GM12878 (cell line): ENCODE measurements at regions not wholly inside any gene's neighbourhood (a gene's known extent, or its start where the extent isn't known, plus 50 kb on each side); places are given as distances from the start of the nearest gene placed in this dataset.

Source experiments
- ATAC-seq: fragments of 200-7000 bp; cut with Tn5 transposase; 3 replicates; pipeline ENCODE4 v1.9.1; 2020; ENCODE audit warnings: mild to moderate bottlenecking, moderate library complexity
- BruUV-seq: library from RNA; stranded (reverse); fragments of 400-500 nt; replicated peaks from 2 replicates; lab custom pipeline; 2021; lab: Mats Ljungman, UMichigan
- CTCF ChIA-PET: fragments of 300-600 bp; sonication (Branson Sonifier 250); formaldehyde crosslinking; extraction: SDS; loops from one replicate; lab custom pipeline; 2021; ENCODE audit warnings: inconsistent platforms; lab: Yijun Ruan, JAX
- POLR2A ChIA-PET: fragments of 350-600 bp; formaldehyde crosslinking; extraction: SDS; loops from one replicate; lab custom pipeline; 2021; ENCODE audit warnings: inconsistent platforms; lab: Charles Lee
- RAD21 ChIA-PET: fragments of 300-600 bp; sonication (Branson Sonifier 250); formaldehyde crosslinking; loops from one replicate; lab custom pipeline; 2023; ENCODE audit warnings: antibody characterized with exemption; ENCODE audit not compliant: unreplicated experiment; lab: Charles Lee
- SMC1A ChIA-PET: fragments of 300-600 bp; sonication (Branson Sonifier 250); formaldehyde crosslinking; loops from one replicate; lab custom pipeline; 2023; ENCODE audit not compliant: unreplicated experiment, uncharacterized antibody; lab: Charles Lee
- DNase-seq: peaks from one replicate; pipeline ENCODE4 v3.0.0-alpha.2; 2011; ENCODE audit warnings: low read depth, low spot score
- FAIRE-seq: peaks from 3 replicates; lab custom pipeline; 2011; peaks lifted over from hg19 to GRCh38; lab: Jason Lieb, UNC
- H2AFZ ChIP-seq: 2 replicates; pipeline ENCODE4 v1.6.0; 2011; ENCODE audit warnings: low read depth, low read length, control low read depth; ENCODE audit not compliant: control insufficient read depth
- H3K27ac ChIP-seq: 2 replicates; pipeline ENCODE4 v1.5.1; 2011; ENCODE audit warnings: control low read depth; ENCODE audit not compliant: control insufficient read depth, insufficient read depth
- H3K27me3 ChIP-seq, 2 experiments: replicated peaks in 1 of 2; 2 replicates each; pipeline versions ENCODE4 v1.6.0 to v1.6.1; 2011; ENCODE audit warnings: low read length in 1 of 2; ENCODE audit not compliant: control insufficient read depth in 2 of 2, insufficient read depth in 2 of 2
- H3K36me3 ChIP-seq, 2 experiments: 2 replicates each; pipeline ENCODE4 v1.5.1; 2011; ENCODE audit warnings: low read length in 1 of 2; ENCODE audit not compliant: control insufficient read depth in 2 of 2, insufficient read depth in 2 of 2
- H3K4me1 ChIP-seq: 2 replicates; pipeline ENCODE4 v1.6.1; 2011; ENCODE audit warnings: mild to moderate bottlenecking, low read length, moderate library complexity, mixed read lengths; ENCODE audit not compliant: control insufficient read depth, insufficient read depth
- H3K4me2 ChIP-seq: 2 replicates; pipeline ENCODE4 v1.6.0; 2011; ENCODE audit warnings: control low read depth; ENCODE audit not compliant: control insufficient read depth, insufficient read depth
- H3K4me3 ChIP-seq: fragments of 200-600 bp; sonication (generic); 2 replicates; pipeline ENCODE4 v1.5.1; 2016
- H3K79me2 ChIP-seq: 2 replicates; pipeline ENCODE4 v1.6.0; 2011; ENCODE audit warnings: low read length; ENCODE audit not compliant: control insufficient read depth, insufficient read depth
- H3K9ac ChIP-seq: 2 replicates; pipeline ENCODE4 v1.8.0; 2011; ENCODE audit warnings: low read length, control low read depth, mixed read lengths; ENCODE audit not compliant: control insufficient read depth, insufficient read depth
- H3K9me3 ChIP-seq: replicated peaks from 3 replicates; pipeline ENCODE4 v1.5.1; 2011; ENCODE audit warnings: mild to moderate bottlenecking, low read length; ENCODE audit not compliant: control insufficient read depth, insufficient read depth
- H4K20me1 ChIP-seq: 2 replicates; pipeline ENCODE4 v1.6.0; 2011; ENCODE audit not compliant: control insufficient read depth, insufficient read depth
- CBFB ChIP-seq: IDR thresholded peaks from 2 replicates; pipeline ENCODE4 v1.6.1; 2016; ENCODE audit warnings: antibody characterized with exemption, low read depth
- CREB1 ChIP-seq: IDR thresholded peaks from 2 replicates; pipeline ENCODE4 v1.6.1; 2012; ENCODE audit warnings: low read depth, mild to moderate bottlenecking, inconsistent platforms
- POLR2A ChIP-seq: IDR thresholded peaks from 2 replicates; pipeline ENCODE4 v1.6.1; 2011; ENCODE audit warnings: low read depth, mild to moderate bottlenecking, low read length
- POU2F2 ChIP-seq: IDR thresholded peaks from 3 replicates; pipeline ENCODE4 v1.6.1; 2011; ENCODE audit warnings: low read depth, mild to moderate bottlenecking, low read length, borderline replicate concordance
- RBBP5 ChIP-seq: fragments of 200-600 bp; sonication (generic); conservative IDR thresholded peaks from 2 replicates; pipeline ENCODE4 v1.6.1; 2016
- SIX5 ChIP-seq: IDR thresholded peaks from 2 replicates; pipeline ENCODE4 v1.6.1; 2011; ENCODE audit warnings: mild to moderate bottlenecking, low read depth, low read length, moderate library complexity; ENCODE audit not compliant: severe bottlenecking
- SMARCA5 ChIP-seq: fragments of 450-650 bp; IDR thresholded peaks from 2 replicates; pipeline ENCODE4 v1.6.1; 2017; ENCODE audit warnings: mild to moderate bottlenecking
- SUZ12 ChIP-seq: fragments of 200-600 bp; sonication (generic); IDR thresholded peaks from one replicate; pipeline ENCODE4 v1.6.1; 2018; ENCODE audit warnings: antibody characterized with exemption, mild to moderate bottlenecking; ENCODE audit not compliant: unreplicated experiment
- TCF12 ChIP-seq: IDR thresholded peaks from 2 replicates; pipeline ENCODE4 v1.6.1; 2011; ENCODE audit warnings: low read depth, mild to moderate bottlenecking, low read length
- WGBS: methylation state at CpG from one replicate; pipeline ENCODE4 v1.1.6; 2016; ENCODE audit warnings: low lambda C conversion rate; ENCODE audit not compliant: insufficient replicate concordance, insufficient coverage; ENCODE audit errors: missing lambda C conversion rate; 5-methylcytosine and 5-hydroxymethylcytosine counted together
- in situ Hi-C: fragments of 300-500 bp; cut with MboI; formaldehyde crosslinking; loops from 9 replicates; pipeline ENCODE4 v1.14.3; 2018; ENCODE audit warnings: mixed read lengths
- intact Hi-C: fragments of 100-400 bp; cut with micrococcal nuclease; formaldehyde crosslinking; loops from one replicate; pipeline ENCODE4 v1.14.2; 2022; ENCODE audit not compliant: unreplicated experiment
- TF ChIP-seq, protein P1 (sequence below): fragments of 450-650 bp; IDR thresholded peaks from 2 replicates; pipeline ENCODE4 v1.6.1; 2016; ENCODE audit warnings: mild to moderate bottlenecking, moderate library complexity, borderline replicate concordance
- TF ChIP-seq, protein P2 (sequence below): IDR thresholded peaks from 2 replicates; pipeline ENCODE4 v1.6.1; 2011; ENCODE audit warnings: borderline replicate concordance, low read depth, mild to moderate bottlenecking, moderate library complexity, mixed read lengths, low read length; ENCODE audit not compliant: insufficient read depth; ENCODE audit errors: extremely low read length
- TF ChIP-seq, protein P3 (sequence below): fragments of 150-350 bp; IDR thresholded peaks from 2 replicates; pipeline ENCODE4 v1.6.1; 2014; ENCODE audit warnings: mild to moderate bottlenecking, low read depth, low read length
- TF ChIP-seq, protein P4 (sequence below): IDR thresholded peaks from 2 replicates; pipeline ENCODE4 v1.6.1; 2011; ENCODE audit warnings: low read depth, mild to moderate bottlenecking, low read length, moderate library complexity, borderline replicate concordance; ENCODE audit errors: extremely low read depth
- TF ChIP-seq, protein P5 (sequence below): fragments of 450-650 bp; IDR thresholded peaks from 2 replicates; pipeline ENCODE4 v1.6.1; 2017; ENCODE audit warnings: mild to moderate bottlenecking, low read depth, inconsistent platforms; ENCODE audit not compliant: poor library complexity, severe bottlenecking

DNA sequence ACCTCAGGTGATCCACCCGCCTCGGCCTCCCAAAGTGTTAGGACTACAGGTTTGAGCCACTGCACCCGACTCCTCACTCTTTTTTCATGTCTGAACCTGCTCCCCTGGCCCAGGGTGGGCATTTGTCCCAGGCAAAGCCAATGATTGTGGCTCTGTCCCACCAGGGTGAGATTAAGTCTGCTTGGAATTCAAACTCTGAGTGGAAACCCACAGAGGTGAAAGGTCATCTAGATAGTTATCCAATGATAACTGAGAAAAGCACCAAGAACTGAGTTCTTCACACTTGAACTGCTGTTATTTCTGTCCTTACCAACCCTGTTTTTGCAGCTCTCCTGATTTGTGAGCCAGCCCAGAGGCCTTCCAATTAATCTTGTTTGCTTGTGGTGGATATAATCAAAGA is 62.4 kb upstream of the ACVR1 start:
- Histone ChIP-seq H2AFZ (no peak overlapping the region), H3K79me2 (no peaks in the 10 kb centered on the region), H3K27me3 (no peaks in the 10 kb centered on the region; a peak in 2 of 4 replicates), H4K20me1 (no peaks in the 10 kb centered on the region), H3K4me1 (no peaks in the 10 kb centered on the region), H3K36me3 (no peaks in the 10 kb centered on the region), H3K4me3 (no peak overlapping the region), H3K27ac (no peak overlapping the region)
- DNase-seq (no peak), ATAC-seq (no peak), FAIRE-seq (no peak)
- POLR2A ChIA-PET = no interaction called here
- 0% methylated on average over 3 of the region's 3 CpGs for WGBS
- SMC1A ChIA-PET = no interaction called here
- in situ Hi-C loops = no loop called here
- RAD21 ChIA-PET = no interaction called here
- BruUV-seq = no TSS peak
- TF ChIP-seq POU2F2 = no peak
- no peak for TF ChIP-seq CREB1
- no peak for TF ChIP-seq SIX5
- TF ChIP-seq, protein P1, sequence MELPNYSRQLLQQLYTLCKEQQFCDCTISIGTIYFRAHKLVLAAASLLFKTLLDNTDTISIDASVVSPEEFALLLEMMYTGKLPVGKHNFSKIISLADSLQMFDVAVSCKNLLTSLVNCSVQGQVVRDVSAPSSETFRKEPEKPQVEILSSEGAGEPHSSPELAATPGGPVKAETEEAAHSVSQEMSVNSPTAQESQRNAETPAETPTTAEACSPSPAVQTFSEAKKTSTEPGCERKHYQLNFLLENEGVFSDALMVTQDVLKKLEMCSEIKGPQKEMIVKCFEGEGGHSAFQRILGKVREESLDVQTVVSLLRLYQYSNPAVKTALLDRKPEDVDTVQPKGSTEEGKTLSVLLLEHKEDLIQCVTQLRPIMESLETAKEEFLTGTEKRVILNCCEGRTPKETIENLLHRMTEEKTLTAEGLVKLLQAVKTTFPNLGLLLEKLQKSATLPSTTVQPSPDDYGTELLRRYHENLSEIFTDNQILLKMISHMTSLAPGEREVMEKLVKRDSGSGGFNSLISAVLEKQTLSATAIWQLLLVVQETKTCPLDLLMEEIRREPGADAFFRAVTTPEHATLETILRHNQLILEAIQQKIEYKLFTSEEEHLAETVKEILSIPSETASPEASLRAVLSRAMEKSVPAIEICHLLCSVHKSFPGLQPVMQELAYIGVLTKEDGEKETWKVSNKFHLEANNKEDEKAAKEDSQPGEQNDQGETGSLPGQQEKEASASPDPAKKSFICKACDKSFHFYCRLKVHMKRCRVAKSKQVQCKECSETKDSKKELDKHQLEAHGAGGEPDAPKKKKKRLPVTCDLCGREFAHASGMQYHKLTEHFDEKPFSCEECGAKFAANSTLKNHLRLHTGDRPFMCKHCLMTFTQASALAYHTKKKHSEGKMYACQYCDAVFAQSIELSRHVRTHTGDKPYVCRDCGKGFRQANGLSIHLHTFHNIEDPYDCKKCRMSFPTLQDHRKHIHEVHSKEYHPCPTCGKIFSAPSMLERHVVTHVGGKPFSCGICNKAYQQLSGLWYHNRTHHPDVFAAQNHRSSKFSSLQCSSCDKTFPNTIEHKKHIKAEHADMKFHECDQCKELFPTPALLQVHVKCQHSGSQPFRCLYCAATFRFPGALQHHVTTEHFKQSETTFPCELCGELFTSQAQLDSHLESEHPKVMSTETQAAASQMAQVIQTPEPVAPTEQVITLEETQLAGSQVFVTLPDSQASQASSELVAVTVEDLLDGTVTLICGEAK = no peak
- TF ChIP-seq RBBP5 = no peak
- TF ChIP-seq, protein P2, sequence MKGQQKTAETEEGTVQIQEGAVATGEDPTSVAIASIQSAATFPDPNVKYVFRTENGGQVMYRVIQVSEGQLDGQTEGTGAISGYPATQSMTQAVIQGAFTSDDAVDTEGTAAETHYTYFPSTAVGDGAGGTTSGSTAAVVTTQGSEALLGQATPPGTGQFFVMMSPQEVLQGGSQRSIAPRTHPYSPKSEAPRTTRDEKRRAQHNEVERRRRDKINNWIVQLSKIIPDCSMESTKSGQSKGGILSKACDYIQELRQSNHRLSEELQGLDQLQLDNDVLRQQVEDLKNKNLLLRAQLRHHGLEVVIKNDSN = no peak
- TF ChIP-seq POLR2A = no peak
- no peak for TF ChIP-seq CBFB
- no peak for TF ChIP-seq SUZ12
- TF ChIP-seq, protein P3, sequence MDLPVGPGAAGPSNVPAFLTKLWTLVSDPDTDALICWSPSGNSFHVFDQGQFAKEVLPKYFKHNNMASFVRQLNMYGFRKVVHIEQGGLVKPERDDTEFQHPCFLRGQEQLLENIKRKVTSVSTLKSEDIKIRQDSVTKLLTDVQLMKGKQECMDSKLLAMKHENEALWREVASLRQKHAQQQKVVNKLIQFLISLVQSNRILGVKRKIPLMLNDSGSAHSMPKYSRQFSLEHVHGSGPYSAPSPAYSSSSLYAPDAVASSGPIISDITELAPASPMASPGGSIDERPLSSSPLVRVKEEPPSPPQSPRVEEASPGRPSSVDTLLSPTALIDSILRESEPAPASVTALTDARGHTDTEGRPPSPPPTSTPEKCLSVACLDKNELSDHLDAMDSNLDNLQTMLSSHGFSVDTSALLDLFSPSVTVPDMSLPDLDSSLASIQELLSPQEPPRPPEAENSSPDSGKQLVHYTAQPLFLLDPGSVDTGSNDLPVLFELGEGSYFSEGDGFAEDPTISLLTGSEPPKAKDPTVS = no peak
- TF ChIP-seq, protein P4, sequence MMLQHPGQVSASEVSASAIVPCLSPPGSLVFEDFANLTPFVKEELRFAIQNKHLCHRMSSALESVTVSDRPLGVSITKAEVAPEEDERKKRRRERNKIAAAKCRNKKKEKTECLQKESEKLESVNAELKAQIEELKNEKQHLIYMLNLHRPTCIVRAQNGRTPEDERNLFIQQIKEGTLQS = no peak
- TF ChIP-seq, protein P5, sequence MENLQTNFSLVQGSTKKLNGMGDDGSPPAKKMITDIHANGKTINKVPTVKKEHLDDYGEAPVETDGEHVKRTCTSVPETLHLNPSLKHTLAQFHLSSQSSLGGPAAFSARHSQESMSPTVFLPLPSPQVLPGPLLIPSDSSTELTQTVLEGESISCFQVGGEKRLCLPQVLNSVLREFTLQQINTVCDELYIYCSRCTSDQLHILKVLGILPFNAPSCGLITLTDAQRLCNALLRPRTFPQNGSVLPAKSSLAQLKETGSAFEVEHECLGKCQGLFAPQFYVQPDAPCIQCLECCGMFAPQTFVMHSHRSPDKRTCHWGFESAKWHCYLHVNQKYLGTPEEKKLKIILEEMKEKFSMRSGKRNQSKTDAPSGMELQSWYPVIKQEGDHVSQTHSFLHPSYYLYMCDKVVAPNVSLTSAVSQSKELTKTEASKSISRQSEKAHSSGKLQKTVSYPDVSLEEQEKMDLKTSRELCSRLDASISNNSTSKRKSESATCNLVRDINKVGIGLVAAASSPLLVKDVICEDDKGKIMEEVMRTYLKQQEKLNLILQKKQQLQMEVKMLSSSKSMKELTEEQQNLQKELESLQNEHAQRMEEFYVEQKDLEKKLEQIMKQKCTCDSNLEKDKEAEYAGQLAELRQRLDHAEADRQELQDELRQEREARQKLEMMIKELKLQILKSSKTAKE = no peak
- no peak for TF ChIP-seq SMARCA5
- no peak for TF ChIP-seq TCF12
- TF ChIP-seq, all 136 proteins: peak for 0
- Histone ChIP-seq H3K4me2 (no peak overlapping the region), H3K9me3 (no peaks in the 10 kb centered on the region), H3K9ac (no peak overlapping the region)
- intact Hi-C loops = no loop called here
- CTCF ChIA-PET = interaction anchor here (1.4 kb wide), 1 partner anchor 37 kb away, joined by 3 read pairs; no protein-coding TSS in a partner anchor
